ENCODE measurements at regions not wholly inside any gene's neighbourhood (a gene's known extent, or its start where the extent isn't known, plus 50 kb on each side); places are given as distances from the start of the nearest gene placed in this dataset.

DNA sequence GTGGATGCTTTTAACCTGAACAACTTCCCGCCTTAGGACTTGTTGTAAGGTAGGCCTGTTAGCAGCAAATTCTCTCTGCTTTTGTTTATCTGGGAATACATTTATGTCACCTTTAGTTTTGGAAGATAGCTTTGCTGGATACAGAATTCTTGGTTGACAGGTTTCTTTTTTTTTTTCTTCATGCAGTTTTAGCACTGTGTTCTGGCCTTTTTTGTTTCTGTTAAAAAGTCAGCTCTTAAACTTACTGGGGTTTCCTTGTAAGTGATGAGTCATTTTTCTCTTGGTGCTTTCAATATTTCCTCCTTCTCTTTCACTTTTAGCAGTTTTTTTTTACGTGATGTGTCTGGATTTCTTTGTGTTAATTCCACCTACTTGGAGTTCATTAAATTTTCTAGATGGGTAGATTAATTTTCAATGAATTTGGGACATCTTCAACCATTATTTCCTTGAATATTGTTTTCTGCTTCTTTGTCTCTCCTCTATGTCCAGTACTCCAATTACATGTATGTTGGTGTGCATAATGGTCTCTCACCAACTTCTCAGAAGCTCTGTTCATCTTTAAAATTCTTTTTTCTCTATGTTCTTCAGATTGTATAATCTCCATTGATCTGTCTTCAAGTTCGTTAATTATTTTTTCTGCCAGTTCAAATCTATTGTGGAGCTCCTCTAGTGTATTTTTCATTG lies 188.2 kb upstream of the ZNF536 start:
- no peaks in the 10 kb centered on the region for H3K36me3 ChIP-seq
- H3K9me3 ChIP-seq: peaks cover 24% of the 10 kb centered on the region
- 90% methylated on average over 3 of the region's 3 CpGs for WGBS
- no peak for DNase-seq (ENCODE audit: low spot score in 2 of 2)
- no peaks in the 10 kb centered on the region for H3K4me1 ChIP-seq
- H3K27me3 ChIP-seq: no peaks in the 10 kb centered on the region
- H3K4me3 ChIP-seq: no peak overlapping the region
- TF ChIP-seq, protein P1, sequence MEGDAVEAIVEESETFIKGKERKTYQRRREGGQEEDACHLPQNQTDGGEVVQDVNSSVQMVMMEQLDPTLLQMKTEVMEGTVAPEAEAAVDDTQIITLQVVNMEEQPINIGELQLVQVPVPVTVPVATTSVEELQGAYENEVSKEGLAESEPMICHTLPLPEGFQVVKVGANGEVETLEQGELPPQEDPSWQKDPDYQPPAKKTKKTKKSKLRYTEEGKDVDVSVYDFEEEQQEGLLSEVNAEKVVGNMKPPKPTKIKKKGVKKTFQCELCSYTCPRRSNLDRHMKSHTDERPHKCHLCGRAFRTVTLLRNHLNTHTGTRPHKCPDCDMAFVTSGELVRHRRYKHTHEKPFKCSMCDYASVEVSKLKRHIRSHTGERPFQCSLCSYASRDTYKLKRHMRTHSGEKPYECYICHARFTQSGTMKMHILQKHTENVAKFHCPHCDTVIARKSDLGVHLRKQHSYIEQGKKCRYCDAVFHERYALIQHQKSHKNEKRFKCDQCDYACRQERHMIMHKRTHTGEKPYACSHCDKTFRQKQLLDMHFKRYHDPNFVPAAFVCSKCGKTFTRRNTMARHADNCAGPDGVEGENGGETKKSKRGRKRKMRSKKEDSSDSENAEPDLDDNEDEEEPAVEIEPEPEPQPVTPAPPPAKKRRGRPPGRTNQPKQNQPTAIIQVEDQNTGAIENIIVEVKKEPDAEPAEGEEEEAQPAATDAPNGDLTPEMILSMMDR (IDR thresholded peaks at IDR 0.05): no peak
- TF ChIP-seq EP300 (IDR thresholded peaks at IDR 0.05) (no peak), POLR2AphosphoS5 (IDR thresholded peaks at IDR 0.05) (no peak), POLR2A (IDR thresholded peaks at IDR 0.05) (no peak)
- no peak overlapping the region for H3K27ac ChIP-seq

DNA sequence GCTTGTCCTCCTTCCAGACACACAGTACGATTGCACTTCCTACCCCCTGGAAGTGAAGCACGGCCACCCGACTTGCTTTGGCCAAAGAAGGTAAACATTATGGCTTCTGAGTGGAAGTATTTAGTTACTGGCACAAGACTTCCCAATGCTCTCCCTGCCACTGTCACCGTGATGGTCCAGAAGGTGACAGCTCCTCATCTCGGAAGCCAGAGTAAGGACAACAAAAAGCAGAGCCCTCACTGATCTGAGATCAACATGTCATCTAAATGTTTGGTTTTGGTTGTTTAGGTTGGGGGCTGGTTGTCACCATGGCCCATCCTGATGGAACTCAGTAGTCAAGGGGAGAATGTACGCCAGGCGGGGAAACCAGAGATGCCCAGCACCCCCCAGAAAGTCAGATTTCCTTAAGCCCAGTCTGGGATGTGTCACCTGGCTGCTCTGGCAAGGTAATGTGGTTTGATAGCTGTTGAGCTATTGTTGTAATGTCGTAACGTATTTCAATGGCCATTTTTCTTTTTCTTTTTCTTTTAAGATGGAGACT lies 170.1 kb upstream of the ZNF536 start:
- peaks cover under 1% of the 10 kb centered on the region for H3K27me3 ChIP-seq
- H3K27ac ChIP-seq: no peak overlapping the region
- H3K4me3 ChIP-seq: no peak overlapping the region
- H3K36me3 ChIP-seq: no peaks in the 10 kb centered on the region
- H3K9me3 ChIP-seq: peaks cover 5% of the 10 kb centered on the region
- DNase-seq (ENCODE audit: low spot score in 2 of 2): no peak
- WGBS: 82% methylated on average over 9 of the region's 9 CpGs
- no peak for TF ChIP-seq POLR2A (IDR thresholded peaks at IDR 0.05)
- TF ChIP-seq, protein P1 (IDR thresholded peaks at IDR 0.05): no peak
- TF ChIP-seq POLR2AphosphoS5 (IDR thresholded peaks at IDR 0.05): no peak
- TF ChIP-seq EP300 (IDR thresholded peaks at IDR 0.05): no peak
- H3K4me1 ChIP-seq: no peaks in the 10 kb centered on the region

DNA sequence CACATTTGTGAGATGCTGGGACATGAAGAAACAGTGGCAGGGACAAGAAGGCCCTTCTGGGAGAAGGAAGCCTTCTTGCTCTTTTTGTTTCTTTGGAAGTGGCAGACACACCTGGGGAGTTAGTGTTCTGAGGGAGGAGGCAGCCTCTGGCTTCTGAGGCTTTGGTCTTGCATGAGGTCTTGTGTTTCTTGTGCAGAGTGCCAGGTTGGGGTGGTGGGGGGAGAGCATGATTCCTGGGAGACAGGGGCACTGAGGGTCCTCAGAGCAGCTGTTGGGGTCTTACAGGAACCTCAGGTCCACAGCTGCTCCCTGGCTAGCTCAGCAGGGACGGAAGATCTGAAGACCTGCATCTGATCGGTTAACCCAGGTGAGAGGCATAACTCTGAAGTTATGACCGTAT lies 167.5 kb upstream of the ZNF536 start:
- 91% methylated on average over 3 of the region's 3 CpGs for WGBS
- peaks cover 7% of the 10 kb centered on the region for H3K27me3 ChIP-seq
- no peak overlapping the region for H3K27ac ChIP-seq
- H3K9me3 ChIP-seq: no peaks in the 10 kb centered on the region
- H3K4me1 ChIP-seq: no peaks in the 10 kb centered on the region
- TF ChIP-seq POLR2A (IDR thresholded peaks at IDR 0.05) (no peak), POLR2AphosphoS5 (IDR thresholded peaks at IDR 0.05) (no peak), EP300 (IDR thresholded peaks at IDR 0.05) (no peak)
- TF ChIP-seq, protein P1 (IDR thresholded peaks at IDR 0.05): no peak
- H3K4me3 ChIP-seq: no peak overlapping the region
- H3K36me3 ChIP-seq: no peaks in the 10 kb centered on the region
- DNase-seq (ENCODE audit: low spot score in 2 of 2): no peak

DNA sequence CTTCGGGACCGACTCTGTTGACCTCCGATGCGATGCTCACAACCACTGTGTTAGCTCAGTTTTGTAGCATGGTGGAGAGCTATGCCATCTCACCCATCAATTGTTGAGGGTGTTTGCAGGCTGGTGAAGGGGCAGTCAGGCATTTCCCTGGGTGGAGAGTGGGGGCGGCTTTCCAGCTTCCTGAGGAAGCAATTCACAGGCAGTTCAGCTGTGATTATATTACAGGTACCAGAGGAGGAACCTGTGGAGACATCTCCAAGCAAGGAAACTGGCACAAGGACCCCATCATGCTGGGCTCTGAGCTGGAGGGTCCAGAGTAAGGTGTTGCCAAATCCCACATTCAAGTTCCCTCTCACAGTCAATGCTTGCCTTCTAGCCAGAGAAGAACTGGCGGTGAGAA lies 166.0 kb upstream of the ZNF536 start:
- 83% methylated on average over 6 of the region's 6 CpGs for WGBS
- TF ChIP-seq POLR2A (IDR thresholded peaks at IDR 0.05) (no peak), POLR2AphosphoS5 (IDR thresholded peaks at IDR 0.05) (no peak), EP300 (IDR thresholded peaks at IDR 0.05) (no peak)
- TF ChIP-seq, protein P1 (IDR thresholded peaks at IDR 0.05): no peak
- peaks cover 12% of the 10 kb centered on the region for H3K27me3 ChIP-seq
- no peaks in the 10 kb centered on the region for H3K9me3 ChIP-seq
- DNase-seq (ENCODE audit: low spot score in 2 of 2): no peak
- no peaks in the 10 kb centered on the region for H3K4me1 ChIP-seq
- H3K27ac ChIP-seq: no peak overlapping the region
- H3K4me3 ChIP-seq: no peak overlapping the region
- H3K36me3 ChIP-seq: no peaks in the 10 kb centered on the region

DNA sequence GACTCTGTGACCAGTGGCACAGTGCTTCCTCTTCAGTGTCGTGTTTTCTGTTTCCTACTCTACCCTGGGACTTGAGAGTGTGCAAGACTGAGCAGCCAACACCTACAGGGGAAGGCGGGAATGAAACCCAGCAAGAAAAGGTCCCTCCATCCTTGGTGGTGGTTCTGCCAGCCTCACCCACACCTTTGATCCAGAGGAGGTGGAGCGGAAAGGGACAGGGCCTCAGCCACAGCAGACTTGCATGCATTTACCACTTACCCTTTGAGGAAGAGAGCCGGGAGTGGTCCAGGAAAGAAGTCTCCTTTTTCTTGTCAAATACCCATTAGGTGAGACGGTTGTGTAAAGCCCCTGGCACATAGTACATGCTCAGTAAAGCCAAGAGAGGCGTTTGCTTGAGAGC lies 164.8 kb upstream of the ZNF536 start:
- Histone ChIP-seq H3K36me3 (no peaks in the 10 kb centered on the region), H3K9me3 (no peaks in the 10 kb centered on the region), H3K4me3 (no peak overlapping the region), H3K27ac (no peak overlapping the region), H3K4me1 (no peaks in the 10 kb centered on the region), H3K27me3 (peaks cover 12% of the 10 kb centered on the region)
- DNase-seq (ENCODE audit: low spot score in 2 of 2): no peak
- no peak for TF ChIP-seq POLR2A (IDR thresholded peaks at IDR 0.05)
- TF ChIP-seq, protein P1 (IDR thresholded peaks at IDR 0.05): no peak
- no peak for TF ChIP-seq POLR2AphosphoS5 (IDR thresholded peaks at IDR 0.05)
- no peak for TF ChIP-seq EP300 (IDR thresholded peaks at IDR 0.05)
- WGBS: 82% methylated on average over 6 of the region's 6 CpGs
